ENCODE measurements at regions not wholly inside any gene's neighbourhood (a gene's known extent, or its start where the extent isn't known, plus 50 kb on each side); places are given as distances from the start of the nearest gene placed in this dataset.
A peak's percentile ranks its signal among the peaks of the same experiment; 100 is the strongest.

DNA sequence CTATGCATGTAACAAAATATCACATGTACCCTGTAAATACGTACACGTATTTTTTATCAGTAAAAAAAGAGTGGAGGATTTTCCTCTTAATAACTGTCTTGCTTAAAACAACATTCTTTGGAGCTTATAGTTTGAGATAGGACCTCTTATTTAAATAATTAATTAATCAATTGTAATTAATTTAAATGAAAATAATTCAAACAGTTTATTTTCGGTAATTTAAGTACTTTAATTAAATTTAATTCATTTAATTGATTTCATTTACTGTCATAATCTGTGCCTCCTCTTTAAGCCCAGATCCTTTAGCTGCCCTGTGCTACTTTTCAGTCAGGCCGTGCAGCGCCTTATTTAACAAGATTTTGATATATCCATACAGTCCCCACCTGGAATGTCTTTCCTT lies 427.0 kb downstream of the HLX start:
- DNase-seq (ENCODE audit: low read depth), result no peak

DNA sequence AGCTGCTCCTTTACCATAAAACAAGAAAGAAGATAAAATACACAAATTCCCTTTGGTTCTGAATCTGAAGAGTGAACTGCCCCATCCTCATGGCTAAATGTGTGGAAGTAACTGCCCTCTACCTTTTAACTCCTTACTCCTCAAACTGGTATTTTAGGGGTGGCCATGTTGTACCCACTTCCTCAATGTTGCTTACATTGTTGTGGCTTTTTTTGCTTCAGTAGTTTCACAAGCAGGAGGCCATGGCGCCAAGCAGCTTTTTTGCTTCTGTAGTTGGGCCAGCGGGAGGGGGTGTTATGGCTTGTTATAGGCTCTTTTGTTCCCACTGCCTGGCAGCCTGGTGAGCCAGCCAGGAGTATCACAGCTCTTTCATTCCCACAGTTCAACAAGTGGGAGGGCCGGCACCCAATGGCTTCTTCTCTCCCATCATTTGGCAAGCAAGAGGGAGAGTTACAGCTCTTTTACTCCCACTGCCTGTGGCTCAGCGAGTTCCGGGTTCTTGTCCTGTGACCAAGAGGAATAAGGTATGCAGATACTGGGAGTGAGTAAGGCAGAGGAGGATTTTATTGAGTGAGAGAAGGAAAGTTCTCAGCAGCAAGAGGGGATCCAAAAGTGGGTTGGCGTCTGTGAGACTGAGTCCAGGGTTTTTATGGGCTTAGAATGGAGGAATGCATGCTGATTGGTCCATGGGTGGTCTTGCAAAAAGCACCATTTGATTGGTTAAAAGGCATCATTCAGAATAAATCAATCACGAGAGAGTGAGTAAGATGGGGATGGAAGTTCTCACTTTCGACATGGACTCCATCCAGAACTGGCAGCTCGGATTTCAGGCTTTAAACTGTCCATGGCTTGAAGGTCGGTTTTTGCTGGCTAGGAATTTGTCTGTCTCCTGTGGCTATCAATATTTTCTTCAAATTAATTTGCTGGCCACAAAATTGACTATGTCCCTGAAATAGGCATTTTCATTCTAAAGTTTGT lies 429.6 kb downstream of the HLX start:
- peak; percentile 11 for DNase-seq (ENCODE audit: low read depth)

DNA sequence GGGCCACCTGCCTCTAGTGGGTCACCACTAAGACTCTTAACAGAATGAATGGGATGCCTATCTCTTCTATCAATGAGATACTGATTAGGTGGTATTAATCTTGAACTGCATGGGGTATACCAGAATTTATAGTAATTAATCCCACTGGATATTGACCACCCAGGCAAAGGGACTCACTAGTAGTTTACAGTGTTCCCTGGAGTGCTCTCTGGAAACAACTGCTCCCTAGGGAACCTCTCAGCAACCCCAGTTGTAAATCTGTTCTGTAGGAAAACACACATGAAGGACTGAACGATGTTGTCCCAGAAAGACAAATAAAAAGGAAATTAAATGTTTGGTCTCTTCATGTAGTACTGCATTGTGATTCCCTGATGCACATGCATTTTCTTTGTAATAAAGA lies 430.5 kb downstream of the HLX start:
- no peak for DNase-seq (ENCODE audit: low read depth)

- DNase-seq (ENCODE audit: low read depth), result no peak
These were observed 430.9 kb downstream of the HLX start for GRCh38 chr1:221310180-221310579.

DNA sequence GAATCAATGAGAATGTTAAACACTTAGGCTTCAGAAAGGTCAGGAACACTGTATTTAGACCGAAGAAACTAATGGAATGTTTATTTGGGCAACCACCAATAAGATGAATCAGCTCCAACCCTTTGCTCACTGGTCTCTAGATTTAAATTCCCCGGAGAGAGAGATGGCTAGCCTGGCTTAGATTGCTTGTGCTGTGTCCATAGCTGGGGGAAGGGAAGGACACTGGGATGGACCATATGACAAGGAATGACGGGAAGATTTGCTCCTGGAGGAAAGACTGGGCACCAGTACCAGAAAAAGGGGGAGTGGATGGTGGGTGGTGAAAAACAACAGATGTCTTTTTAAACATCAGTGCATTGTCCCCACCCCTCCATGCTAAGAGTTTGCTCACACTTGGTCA lies 426.6 kb downstream of the DUSP10 start:
- peak; percentile 89 for DNase-seq (ENCODE audit: low read depth)

GRCh38 chr1:221316491-221317056 lies 425.3 kb downstream of the DUSP10 start:
- peak; percentile 31 for DNase-seq (ENCODE audit: low read depth)

- DNase-seq (ENCODE audit: low read depth), result no peak
These were observed 424.4 kb downstream of the DUSP10 start for GRCh38 chr1:221317537-221317936.

DNA sequence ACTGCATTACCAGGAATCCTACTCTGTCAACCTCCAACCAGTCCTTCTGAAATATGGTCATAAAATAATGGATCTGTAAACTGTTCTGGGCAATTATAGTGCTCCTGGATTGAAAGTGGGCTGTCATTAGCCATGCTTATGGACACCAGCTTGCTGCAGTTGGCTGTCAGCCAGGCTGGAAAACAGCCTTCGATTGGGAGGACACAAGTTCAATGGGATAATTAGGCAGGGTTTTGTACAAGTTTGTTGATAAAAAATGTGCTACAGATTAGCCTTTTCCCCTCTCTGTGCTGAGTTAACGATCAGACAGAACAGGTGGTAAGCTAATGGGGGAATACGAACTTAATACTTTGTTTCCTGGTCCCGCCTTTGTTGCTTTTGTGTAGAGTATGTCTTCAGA lies 413.9 kb downstream of the DUSP10 start:
- DNase-seq (ENCODE audit: low read depth), result no peak

DNA sequence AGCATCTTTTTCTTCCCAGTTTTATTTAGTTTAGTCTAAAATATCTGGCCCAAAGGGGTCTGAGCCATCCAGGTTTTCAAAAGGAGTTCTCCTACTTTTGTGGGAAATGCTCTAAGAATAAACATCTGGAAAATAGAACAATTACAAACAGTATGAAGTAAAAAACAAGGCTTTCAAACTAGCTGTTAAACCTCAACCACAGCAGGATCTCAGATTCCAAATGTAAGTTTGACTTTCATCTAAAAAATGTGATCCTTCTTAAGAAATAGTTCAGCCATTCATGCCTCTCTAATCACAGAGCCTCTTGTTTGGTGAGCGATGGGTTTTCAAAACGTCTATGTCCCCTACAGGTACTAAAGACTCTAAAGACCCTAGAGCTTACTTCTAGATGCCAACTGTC lies 413.5 kb downstream of the DUSP10 start:
- no peak for DNase-seq (ENCODE audit: low read depth)

- no peak for DNase-seq (ENCODE audit: low read depth)
These were observed 410.4 kb downstream of the DUSP10 start for GRCh38 chr1:221331273-221332183.

DNA sequence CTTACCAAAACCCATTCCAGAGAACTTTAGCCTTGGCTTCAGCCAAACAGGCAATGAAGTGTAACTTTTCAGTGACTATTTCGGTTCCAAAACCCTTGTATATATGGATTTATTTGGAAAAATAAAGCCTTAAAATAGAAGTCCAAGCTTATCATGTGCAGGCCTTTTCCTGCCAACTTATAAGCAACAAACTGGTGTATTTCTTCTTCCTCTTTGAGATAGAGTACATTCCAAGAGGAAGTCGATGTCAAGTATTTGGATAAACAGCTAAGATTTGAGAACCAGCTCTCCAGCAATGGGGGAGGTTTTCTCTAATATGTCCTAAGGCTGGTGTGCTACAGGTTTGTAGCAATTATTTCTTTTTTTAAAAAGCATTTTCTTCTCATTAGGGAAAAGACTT lies 407.8 kb downstream of the DUSP10 start:
- no peak for DNase-seq (ENCODE audit: low read depth)

DNA sequence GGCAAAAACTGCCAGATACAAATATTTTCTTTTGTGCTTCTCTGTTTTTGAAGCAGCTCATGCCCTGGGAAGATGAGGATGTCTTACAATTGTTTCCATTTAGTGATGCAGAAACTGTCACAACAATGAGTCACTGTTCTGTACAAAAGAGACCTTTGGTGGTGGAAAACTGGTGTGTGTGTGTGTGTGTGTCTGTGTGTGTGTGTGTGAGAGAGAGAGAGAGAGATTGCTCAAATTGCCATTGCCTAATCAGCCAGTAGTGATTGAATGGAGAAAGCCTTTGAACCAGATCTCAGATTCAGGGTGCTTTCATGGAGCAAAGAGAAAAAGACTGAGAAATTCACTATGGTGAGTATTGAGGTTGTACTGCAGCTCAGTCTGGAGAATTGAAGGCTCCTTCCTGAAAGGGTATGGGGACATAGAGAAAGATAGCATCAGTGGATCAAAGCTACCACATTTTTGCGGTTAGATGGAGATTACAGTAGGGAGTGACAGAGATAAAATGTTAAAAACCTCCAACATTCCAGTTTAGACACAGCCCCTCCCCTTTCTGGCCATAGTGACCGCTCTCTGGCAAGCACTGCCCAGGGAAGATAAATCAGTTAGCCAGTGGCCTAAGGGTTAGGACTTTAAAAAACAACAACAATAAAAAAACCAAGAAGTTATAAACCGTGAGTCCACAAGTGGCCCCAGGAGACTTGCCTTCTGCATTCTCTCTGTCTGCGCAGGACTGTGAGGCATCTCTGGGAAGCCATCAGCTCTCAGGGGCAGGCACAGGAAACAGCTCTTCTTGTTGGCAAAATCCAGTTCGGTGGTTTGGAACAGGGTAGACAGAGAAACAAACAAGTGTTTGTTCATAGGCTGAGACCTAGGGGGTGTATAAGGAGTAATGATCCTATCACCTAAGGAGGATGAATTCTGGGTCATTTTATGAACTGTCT lies 406.5 kb downstream of the DUSP10 start:
- peak; percentile 94 for DNase-seq (ENCODE audit: low read depth)

- DNase-seq (ENCODE audit: low read depth), result peak; percentile 58
These were observed 405.8 kb downstream of the DUSP10 start for GRCh38 chr1:221336126-221336525.

- DNase-seq (ENCODE audit: low read depth), result no peak
These were observed 404.8 kb downstream of the DUSP10 start for GRCh38 chr1:221337106-221337505.

DNA sequence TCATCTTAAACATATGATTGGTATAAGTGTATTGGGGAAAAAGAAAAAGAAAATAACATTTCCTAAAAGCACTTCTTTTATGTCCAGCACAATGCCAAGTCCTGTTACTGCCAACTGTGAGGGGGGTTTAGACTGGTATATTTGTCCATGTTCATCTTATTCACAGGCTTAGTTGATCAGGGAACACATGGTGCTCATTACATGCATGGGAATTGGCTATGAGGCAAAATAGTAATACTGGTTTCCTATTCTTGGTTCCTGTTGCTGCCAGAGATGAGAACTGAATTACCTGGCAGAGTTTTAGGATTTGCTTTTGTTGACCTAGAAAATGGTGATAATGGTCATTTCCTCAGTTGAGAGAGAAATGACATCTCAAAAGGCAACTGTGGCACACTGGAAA lies 398.8 kb downstream of the DUSP10 start:
- DNase-seq (ENCODE audit: low read depth), result no peak

DNA sequence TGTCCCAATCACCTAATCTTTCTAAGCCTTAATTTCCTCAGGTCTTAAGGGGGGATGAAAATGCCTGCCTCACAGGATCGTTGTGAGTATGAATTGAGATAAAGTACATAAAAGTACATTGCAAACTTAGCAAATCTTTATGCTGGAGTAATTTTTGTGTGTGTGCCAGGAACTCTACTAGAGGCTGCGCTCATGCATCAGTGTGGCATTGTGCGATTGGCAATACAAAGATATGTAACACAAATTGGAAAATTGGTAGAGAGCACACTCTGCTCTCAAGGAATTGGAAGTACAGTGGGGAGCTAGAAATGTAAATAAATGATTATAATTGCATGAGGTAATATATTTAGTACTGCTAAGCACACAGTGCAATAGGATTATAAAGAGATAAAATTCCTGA lies 398.3 kb downstream of the DUSP10 start:
- no peak for DNase-seq (ENCODE audit: low read depth)

DNA sequence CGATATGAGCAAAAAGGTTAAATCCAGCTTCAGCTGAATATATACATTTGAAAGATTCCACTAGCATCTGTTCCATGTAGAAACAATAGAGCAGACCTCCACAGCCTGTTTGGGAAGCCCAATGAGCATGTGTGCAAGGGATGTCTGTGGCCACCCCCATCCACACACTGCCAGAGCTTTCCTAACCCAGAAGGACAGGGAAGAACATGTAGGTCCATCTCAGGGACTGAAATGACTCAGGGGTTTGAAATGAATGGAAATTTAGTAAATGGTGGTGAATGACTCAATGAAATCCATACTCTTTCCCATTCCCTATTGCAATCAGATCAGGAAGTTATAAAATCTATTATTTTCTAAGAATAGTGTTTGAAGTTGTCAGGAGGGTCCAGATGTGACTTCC lies 397.2 kb downstream of the DUSP10 start:
- peak; percentile 74 for DNase-seq (ENCODE audit: low read depth)

DNA sequence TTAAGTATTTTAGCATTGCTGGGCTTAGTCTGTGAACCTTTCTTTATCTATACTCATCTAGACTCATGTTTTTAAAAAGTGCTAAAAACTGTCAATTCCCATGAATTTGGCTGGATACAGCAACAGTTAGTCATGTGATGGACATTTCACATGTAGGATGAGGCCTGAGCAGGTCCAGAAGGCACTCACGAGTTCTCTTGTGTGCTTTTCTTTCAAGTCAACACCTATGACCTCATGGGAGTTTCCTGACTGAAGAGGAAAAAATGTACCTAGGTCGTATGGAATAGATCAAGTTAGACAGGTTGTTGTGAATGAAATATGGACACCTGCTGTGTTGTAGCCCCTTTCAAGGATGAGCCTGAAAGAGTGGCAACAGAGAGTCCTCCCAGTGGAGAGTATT lies 394.2 kb downstream of the DUSP10 start:
- DNase-seq (ENCODE audit: low read depth), result no peak

- DNase-seq (ENCODE audit: low read depth), result peak; percentile 4
These were observed 391.8 kb downstream of the DUSP10 start for GRCh38 chr1:221350091-221350490.

- no peak for DNase-seq (ENCODE audit: low read depth)
These were observed 385.2 kb downstream of the DUSP10 start for GRCh38 chr1:221356693-221357092.

DNA sequence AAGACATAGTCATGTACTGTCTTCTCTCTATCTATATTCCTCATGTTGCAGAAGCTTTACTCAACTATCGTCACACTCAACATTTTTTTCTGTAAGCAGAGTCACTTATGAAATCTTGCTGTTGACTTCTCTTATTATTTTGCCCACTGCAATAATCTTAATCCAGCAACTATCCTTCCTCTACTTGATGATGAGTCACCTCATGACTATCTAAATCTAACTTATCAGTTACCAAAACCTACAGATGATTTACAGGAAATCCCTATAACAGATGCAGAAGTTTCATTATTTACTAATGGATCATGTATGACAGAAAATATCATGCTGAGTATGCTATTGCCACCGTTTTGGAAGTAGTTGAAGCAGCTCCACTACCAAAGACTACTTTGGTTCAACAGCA lies 378.9 kb downstream of the DUSP10 start:
- no peak for DNase-seq (ENCODE audit: low read depth)

Measured in EH (cell line).